ENCODE measurements at regions not wholly inside any gene's neighbourhood (a gene's known extent, or its start where the extent isn't known, plus 50 kb on each side); places are given as distances from the start of the nearest gene placed in this dataset.

DNA sequence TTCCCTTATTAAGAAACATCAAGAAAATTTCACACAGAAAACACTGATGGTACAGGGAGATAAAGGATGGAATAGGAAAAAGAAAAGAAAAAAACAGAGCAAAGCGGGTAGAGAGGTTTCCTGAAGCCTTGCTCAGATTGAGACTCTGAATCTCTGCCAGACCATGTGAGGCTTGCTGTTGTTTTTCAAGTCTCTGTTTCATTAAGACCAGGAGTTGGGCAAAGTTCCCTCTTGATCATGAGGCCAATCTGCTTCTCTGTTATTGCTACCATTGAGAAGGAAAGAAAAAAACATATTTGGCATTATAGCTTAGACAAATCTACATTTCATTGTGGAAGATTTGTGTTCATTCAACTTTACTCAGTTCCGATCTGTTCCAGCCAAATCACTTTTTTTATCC, 201.6 kb upstream of the SOX9 start:
- TF ChIP-seq, protein P1, sequence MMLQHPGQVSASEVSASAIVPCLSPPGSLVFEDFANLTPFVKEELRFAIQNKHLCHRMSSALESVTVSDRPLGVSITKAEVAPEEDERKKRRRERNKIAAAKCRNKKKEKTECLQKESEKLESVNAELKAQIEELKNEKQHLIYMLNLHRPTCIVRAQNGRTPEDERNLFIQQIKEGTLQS (IDR thresholded peaks at IDR 0.05), result no peak
- TF ChIP-seq HNF4G (IDR thresholded peaks at IDR 0.05) (no peak), RAD21 (IDR thresholded peaks at IDR 0.05) (no peak), JUND (IDR thresholded peaks at IDR 0.05) (no peak), FOXA1 (IDR thresholded peaks at IDR 0.05) (no peak), SP1 (IDR thresholded peaks at IDR 0.05) (no peak), EGR1 (IDR thresholded peaks at IDR 0.05; ENCODE audit: low read depth in 2 of 2) (no peak), YY1 (IDR thresholded peaks at IDR 0.05) (no peak)
- TF ChIP-seq, protein P2, sequence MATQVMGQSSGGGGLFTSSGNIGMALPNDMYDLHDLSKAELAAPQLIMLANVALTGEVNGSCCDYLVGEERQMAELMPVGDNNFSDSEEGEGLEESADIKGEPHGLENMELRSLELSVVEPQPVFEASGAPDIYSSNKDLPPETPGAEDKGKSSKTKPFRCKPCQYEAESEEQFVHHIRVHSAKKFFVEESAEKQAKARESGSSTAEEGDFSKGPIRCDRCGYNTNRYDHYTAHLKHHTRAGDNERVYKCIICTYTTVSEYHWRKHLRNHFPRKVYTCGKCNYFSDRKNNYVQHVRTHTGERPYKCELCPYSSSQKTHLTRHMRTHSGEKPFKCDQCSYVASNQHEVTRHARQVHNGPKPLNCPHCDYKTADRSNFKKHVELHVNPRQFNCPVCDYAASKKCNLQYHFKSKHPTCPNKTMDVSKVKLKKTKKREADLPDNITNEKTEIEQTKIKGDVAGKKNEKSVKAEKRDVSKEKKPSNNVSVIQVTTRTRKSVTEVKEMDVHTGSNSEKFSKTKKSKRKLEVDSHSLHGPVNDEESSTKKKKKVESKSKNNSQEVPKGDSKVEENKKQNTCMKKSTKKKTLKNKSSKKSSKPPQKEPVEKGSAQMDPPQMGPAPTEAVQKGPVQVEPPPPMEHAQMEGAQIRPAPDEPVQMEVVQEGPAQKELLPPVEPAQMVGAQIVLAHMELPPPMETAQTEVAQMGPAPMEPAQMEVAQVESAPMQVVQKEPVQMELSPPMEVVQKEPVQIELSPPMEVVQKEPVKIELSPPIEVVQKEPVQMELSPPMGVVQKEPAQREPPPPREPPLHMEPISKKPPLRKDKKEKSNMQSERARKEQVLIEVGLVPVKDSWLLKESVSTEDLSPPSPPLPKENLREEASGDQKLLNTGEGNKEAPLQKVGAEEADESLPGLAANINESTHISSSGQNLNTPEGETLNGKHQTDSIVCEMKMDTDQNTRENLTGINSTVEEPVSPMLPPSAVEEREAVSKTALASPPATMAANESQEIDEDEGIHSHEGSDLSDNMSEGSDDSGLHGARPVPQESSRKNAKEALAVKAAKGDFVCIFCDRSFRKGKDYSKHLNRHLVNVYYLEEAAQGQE (IDR thresholded peaks at IDR 0.05), result no peak
- H3K9ac ChIP-seq (ENCODE audit: low read depth in 1 of 2, low read length in 2 of 2), result no peak overlapping the region
- 87% methylated on average over 2 of the region's 2 CpGs for WGBS
- H3K9me3 ChIP-seq (ENCODE audit: control insufficient read depth in 4 of 4, low read length in 3 of 4), result no peaks in the 10 kb centered on the region
- no peak overlapping the region for H3K4me3 ChIP-seq (ENCODE audit: low read depth in 1 of 3, low read length in 3 of 3)
- no peaks in the 10 kb centered on the region for H3K27me3 ChIP-seq (ENCODE audit: control insufficient read depth in 4 of 4, insufficient read depth in 4 of 4, low read length in 3 of 4)
- H3K4me1 ChIP-seq (ENCODE audit: control insufficient read depth in 4 of 4, insufficient read depth in 4 of 4, low read length in 3 of 4), result no peaks in the 10 kb centered on the region
- no peak for DNase-seq (ENCODE audit: low spot score)
- no peak overlapping the region for H3K27ac ChIP-seq (ENCODE audit: low read depth in 1 of 2, low read length in 2 of 2)
- H3K36me3 ChIP-seq (ENCODE audit: control insufficient read depth in 4 of 4, insufficient read depth in 3 of 4, low read depth in 1 of 4, low read length in 3 of 4), result no peaks in the 10 kb centered on the region

DNA sequence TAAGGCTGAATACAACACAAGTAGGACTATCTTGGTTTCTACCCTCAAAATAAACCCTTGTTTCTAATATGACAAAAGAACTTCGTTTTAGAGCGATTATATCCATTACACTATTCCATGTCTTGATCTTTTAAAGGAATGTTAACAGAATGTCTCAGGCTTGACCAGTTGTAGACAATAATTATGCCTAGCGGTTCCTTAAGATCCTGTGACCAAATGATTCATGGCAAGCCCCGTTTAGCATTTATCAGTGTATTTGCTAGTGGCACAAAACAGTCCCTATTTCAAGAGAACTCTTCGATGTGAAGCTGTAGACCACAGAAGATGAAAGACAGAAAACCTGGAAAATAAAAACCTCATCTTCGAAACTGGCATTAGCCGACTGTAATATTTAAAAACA, 200.9 kb upstream of the SOX9 start:
- WGBS, result 66% methylated on average over 7 of the region's 7 CpGs
- no peak for TF ChIP-seq HNF4A (conservative IDR thresholded peaks at IDR 0.05)
- no peak for TF ChIP-seq FOXA1 (IDR thresholded peaks at IDR 0.05)
- TF ChIP-seq EGR1 (IDR thresholded peaks at IDR 0.05; ENCODE audit: low read depth in 2 of 2), result no peak
- no peaks in the 10 kb centered on the region for H3K9me3 ChIP-seq (ENCODE audit: control insufficient read depth in 4 of 4, low read length in 3 of 4)
- DNase-seq (ENCODE audit: low spot score), result no peak
- no peaks in the 10 kb centered on the region for H3K27me3 ChIP-seq (ENCODE audit: control insufficient read depth in 4 of 4, insufficient read depth in 4 of 4, low read length in 3 of 4)
- no peaks in the 10 kb centered on the region for H3K36me3 ChIP-seq (ENCODE audit: control insufficient read depth in 4 of 4, insufficient read depth in 3 of 4, low read depth in 1 of 4, low read length in 3 of 4)
- H3K9ac ChIP-seq (ENCODE audit: low read depth in 1 of 2, low read length in 2 of 2), result no peak overlapping the region
- no peak overlapping the region for H3K27ac ChIP-seq (ENCODE audit: low read depth in 1 of 2, low read length in 2 of 2)
- H3K4me3 ChIP-seq (ENCODE audit: low read depth in 1 of 3, low read length in 3 of 3), result no peak overlapping the region
- no peaks in the 10 kb centered on the region for H3K4me1 ChIP-seq (ENCODE audit: control insufficient read depth in 4 of 4, insufficient read depth in 4 of 4, low read length in 3 of 4)

DNA sequence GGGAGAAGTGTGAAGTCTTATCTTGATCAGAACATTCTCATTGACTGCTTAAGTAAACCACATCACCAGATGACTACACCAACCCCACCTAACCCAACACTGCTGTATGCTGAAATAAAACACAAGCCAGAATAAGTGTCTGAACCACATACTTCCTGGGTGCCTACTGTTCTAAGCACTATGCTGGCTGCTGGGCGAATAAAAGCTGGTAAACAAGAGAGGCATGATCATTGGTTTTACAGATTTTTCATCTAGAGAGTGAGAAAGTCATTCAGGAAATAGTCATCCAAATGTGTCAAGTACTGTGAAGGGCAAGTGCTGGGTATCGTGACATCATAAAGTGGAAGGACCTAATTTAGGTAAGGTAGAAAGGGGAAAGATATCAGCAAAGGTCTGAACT, 199.0 kb upstream of the SOX9 start:
- 82% methylated on average over 2 of the region's 2 CpGs for WGBS
- Histone ChIP-seq H3K27ac (ENCODE audit: low read depth in 1 of 2, low read length in 2 of 2) (no peak overlapping the region), H3K9me3 (ENCODE audit: control insufficient read depth in 4 of 4, low read length in 3 of 4) (no peaks in the 10 kb centered on the region), H3K9ac (ENCODE audit: low read depth in 1 of 2, low read length in 2 of 2) (no peak overlapping the region), H3K27me3 (ENCODE audit: control insufficient read depth in 4 of 4, insufficient read depth in 4 of 4, low read length in 3 of 4) (peaks cover 0 to 3% (median 0%) of the 10 kb centered on the region in 4 donors), H3K36me3 (ENCODE audit: control insufficient read depth in 4 of 4, insufficient read depth in 3 of 4, low read depth in 1 of 4, low read length in 3 of 4) (no peaks in the 10 kb centered on the region), H3K4me1 (ENCODE audit: control insufficient read depth in 4 of 4, insufficient read depth in 4 of 4, low read length in 3 of 4) (no peaks in the 10 kb centered on the region), H3K4me3 (ENCODE audit: low read depth in 1 of 3, low read length in 3 of 3) (no peak overlapping the region)
- no peak for DNase-seq (ENCODE audit: low spot score)
- TF ChIP-seq, protein P3, sequence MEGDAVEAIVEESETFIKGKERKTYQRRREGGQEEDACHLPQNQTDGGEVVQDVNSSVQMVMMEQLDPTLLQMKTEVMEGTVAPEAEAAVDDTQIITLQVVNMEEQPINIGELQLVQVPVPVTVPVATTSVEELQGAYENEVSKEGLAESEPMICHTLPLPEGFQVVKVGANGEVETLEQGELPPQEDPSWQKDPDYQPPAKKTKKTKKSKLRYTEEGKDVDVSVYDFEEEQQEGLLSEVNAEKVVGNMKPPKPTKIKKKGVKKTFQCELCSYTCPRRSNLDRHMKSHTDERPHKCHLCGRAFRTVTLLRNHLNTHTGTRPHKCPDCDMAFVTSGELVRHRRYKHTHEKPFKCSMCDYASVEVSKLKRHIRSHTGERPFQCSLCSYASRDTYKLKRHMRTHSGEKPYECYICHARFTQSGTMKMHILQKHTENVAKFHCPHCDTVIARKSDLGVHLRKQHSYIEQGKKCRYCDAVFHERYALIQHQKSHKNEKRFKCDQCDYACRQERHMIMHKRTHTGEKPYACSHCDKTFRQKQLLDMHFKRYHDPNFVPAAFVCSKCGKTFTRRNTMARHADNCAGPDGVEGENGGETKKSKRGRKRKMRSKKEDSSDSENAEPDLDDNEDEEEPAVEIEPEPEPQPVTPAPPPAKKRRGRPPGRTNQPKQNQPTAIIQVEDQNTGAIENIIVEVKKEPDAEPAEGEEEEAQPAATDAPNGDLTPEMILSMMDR (IDR thresholded peaks at IDR 0.05; ENCODE audit: low read depth, low read length, missing input control), result no peak
- TF ChIP-seq RXRA (IDR thresholded peaks at IDR 0.05) (no peak), NR2F2 (IDR thresholded peaks at IDR 0.05) (no peak)
- TF ChIP-seq, protein P2 (IDR thresholded peaks at IDR 0.05), result no peak

Measured in liver (tissue), 8 donors.